ENCODE measurements at regions not wholly inside any gene's neighbourhood (a gene's known extent, or its start where the extent isn't known, plus 50 kb on each side); places are given as distances from the start of the nearest gene placed in this dataset.

- H3K79me2 ChIP-seq (ENCODE audit: insufficient read depth, low read depth, low read length), result no peaks in the 10 kb centered on the region
- no peak for DNase-seq (ENCODE audit: low spot score)
- no peaks in the 10 kb centered on the region for H3K36me3 ChIP-seq (ENCODE audit: insufficient read depth, low read length)
- H2AFZ ChIP-seq (ENCODE audit: low read length), result no peak overlapping the region
- no peak for TF ChIP-seq EZH2phosphoT487 (IDR thresholded peaks at IDR 0.05; ENCODE audit: borderline replicate concordance, low read depth, low read length)
- no peak for TF ChIP-seq CTCF (conservative IDR thresholded peaks at IDR 0.05; ENCODE audit: low read length)
- H3K4me3 ChIP-seq (ENCODE audit: low read depth, low read length, poor library complexity, severe bottlenecking), result no peak overlapping the region
- POLR2A ChIA-PET, result no interaction called here
- CTCF ChIA-PET (ENCODE audit: unreplicated experiment), result no interaction called here
- intact Hi-C loops (cut with micrococcal nuclease; ENCODE audit: unreplicated experiment), result no loop called here
- H3K27ac ChIP-seq (ENCODE audit: low read depth, low read length, poor library complexity, severe bottlenecking), result no peak overlapping the region
- H3K9me2 ChIP-seq (ENCODE audit: insufficient read depth, low read length), result no peaks in the 10 kb centered on the region
- no peaks in the 10 kb centered on the region for H3K4me1 ChIP-seq (ENCODE audit: insufficient read depth, low read length, poor library complexity, severe bottlenecking)
- no peaks in the 10 kb centered on the region for H4K20me1 ChIP-seq (ENCODE audit: insufficient read depth, low read length)
- no TSS peak for BruUV-seq (replicated peaks)
- H3K4me2 ChIP-seq (ENCODE audit: low read length), result no peak overlapping the region
- 0 out of 2 replicates have a peak, but pooled peaks cover 5% of the 10 kb centered on the region for H3K9me3 ChIP-seq (ENCODE audit: low read length)
Observed at GRCh38 chr12:126761420-126761819, 1505.5 kb upstream of the TMEM132C start.

GRCh38 chr12:126762150-126762549 lies 1504.8 kb upstream of the TMEM132C start:
- POLR2A ChIA-PET, result no interaction called here
- CTCF ChIA-PET (ENCODE audit: unreplicated experiment), result no interaction called here
- H3K79me2 ChIP-seq (ENCODE audit: insufficient read depth, low read depth, low read length), result no peaks in the 10 kb centered on the region

More at GRCh38 chr12:126762150-126762549, 1504.8 kb upstream of the TMEM132C start:
- Histone ChIP-seq H3K36me3 (ENCODE audit: insufficient read depth, low read length) (no peaks in the 10 kb centered on the region), H3K9me2 (ENCODE audit: insufficient read depth, low read length) (no peaks in the 10 kb centered on the region), H3K4me2 (ENCODE audit: low read length) (no peak overlapping the region), H3K4me1 (ENCODE audit: insufficient read depth, low read length, poor library complexity, severe bottlenecking) (no peaks in the 10 kb centered on the region), H3K27ac (ENCODE audit: low read depth, low read length, poor library complexity, severe bottlenecking) (no peak overlapping the region), H4K20me1 (ENCODE audit: insufficient read depth, low read length) (no peaks in the 10 kb centered on the region), H3K9me3 (ENCODE audit: low read length) (0 out of 2 replicates have a peak, but pooled peaks cover 5% of the 10 kb centered on the region), H3K4me3 (ENCODE audit: low read depth, low read length, poor library complexity, severe bottlenecking) (no peak overlapping the region), H2AFZ (ENCODE audit: low read length) (no peak overlapping the region)
- intact Hi-C loops (cut with micrococcal nuclease; ENCODE audit: unreplicated experiment), result no loop called here
- no peak for TF ChIP-seq EZH2phosphoT487 (IDR thresholded peaks at IDR 0.05; ENCODE audit: borderline replicate concordance, low read depth, low read length)
- TF ChIP-seq CTCF (conservative IDR thresholded peaks at IDR 0.05; ENCODE audit: low read length), result no peak
- BruUV-seq (replicated peaks), result no TSS peak
- DNase-seq (ENCODE audit: low spot score), result no peak
